SH-SY5Y (cell line): ENCODE measurements at regions not wholly inside any gene's neighbourhood (a gene's known extent, or its start where the extent isn't known, plus 50 kb on each side); places are given as distances from the start of the nearest gene placed in this dataset.

ENCODE experiments used
- GATA2 ChIP-seq: IDR thresholded peaks from 2 replicates; pipeline ENCODE4 v1.6.1; 2011; ENCODE audit warnings: mild to moderate bottlenecking, low read depth, low read length
- GATA3 ChIP-seq: IDR thresholded peaks from 2 replicates; pipeline ENCODE4 v1.6.1; 2011; ENCODE audit warnings: low read depth, mild to moderate bottlenecking, low read length, moderate library complexity

GRCh38 chr4:105050896-105051295 is 95.8 kb upstream of the TET2 start:
- TF ChIP-seq GATA2 (no peak), GATA3 (no peak)
